SK-MEL-5 (cell line): ENCODE measurements at regions not wholly inside any gene's neighbourhood (a gene's known extent, or its start where the extent isn't known, plus 50 kb on each side); places are given as distances from the start of the nearest gene placed in this dataset.
A peak's percentile ranks its signal among the peaks of the same experiment; 100 is the strongest.

Experiments used
- DNase-seq: peaks from one replicate; pipeline ENCODE4 v3.0.0-alpha.2; 2016; ENCODE audit warnings: low read depth, low spot score
- in situ Hi-C: cut with HindIII; loops from 2 replicates; pipeline ENCODE4 v1.10.0; 2016; ENCODE audit warnings: low sequenced_read_pairs, high pct_unique_total_duplicates, low pct_unique_long_range_greater_than_20kb

DNA sequence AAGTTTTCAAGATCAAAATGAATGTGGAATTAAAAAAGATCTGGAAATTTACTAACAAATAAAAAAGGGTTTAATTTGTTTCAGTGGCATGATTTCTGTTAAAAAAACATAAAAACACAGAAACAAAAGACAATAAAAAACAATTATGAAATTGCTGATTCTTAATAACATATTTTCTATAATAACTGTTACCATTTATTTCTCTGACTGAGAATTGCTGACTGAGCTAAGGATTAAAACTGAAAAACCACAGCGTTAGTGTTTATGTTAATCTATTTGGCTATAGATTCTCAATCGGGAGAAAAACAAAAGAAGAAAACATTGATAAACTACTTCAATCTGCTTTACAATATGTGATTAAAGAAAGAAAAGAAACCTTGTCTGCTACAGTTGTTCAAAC is 678.6 kb upstream of the ZEB2 start:
- in situ Hi-C loops, result no loop called here
- DNase-seq, result no peak

DNA sequence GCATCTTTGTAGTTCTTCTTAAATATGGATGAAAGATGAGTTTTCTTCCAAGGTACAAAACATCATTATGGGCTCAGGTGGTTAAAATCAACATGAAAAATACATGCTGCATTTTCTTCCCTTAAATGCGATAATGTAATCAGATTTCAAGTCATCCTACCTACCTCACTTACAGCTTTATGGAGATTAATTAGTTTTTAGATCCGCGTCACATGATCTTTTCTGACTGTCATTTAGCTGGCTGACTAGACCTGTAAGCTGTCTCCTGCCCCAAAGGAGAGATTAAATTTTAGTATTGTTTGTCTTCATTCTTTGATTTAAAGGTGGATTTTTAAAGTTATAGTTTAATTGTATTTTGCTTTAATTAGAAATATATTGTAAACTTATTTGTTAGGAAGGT is 678.0 kb upstream of the ZEB2 start:
- no peak for DNase-seq
- in situ Hi-C loops, result no loop called here

DNA sequence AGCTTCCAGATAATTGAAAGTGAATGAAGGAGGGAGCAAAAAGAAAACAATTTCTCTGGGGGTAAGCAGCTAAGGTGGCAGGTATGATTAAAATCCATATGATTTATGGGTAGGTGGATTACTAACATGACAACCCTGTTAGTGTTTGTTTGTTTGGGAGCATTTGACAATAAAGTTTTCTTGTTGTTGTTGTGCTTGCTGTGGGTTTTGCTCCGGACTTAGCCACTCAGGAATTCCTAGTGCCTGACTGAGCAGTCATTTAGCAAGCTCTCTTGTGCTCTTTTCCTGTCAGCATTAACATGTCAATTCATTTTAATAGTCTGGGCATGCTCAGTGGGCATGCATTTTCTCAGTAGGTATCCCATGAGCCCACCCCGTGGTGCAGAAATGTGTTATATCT is 674.8 kb upstream of the ZEB2 start:
- DNase-seq, result no peak
- in situ Hi-C loops, result no loop called here

DNA sequence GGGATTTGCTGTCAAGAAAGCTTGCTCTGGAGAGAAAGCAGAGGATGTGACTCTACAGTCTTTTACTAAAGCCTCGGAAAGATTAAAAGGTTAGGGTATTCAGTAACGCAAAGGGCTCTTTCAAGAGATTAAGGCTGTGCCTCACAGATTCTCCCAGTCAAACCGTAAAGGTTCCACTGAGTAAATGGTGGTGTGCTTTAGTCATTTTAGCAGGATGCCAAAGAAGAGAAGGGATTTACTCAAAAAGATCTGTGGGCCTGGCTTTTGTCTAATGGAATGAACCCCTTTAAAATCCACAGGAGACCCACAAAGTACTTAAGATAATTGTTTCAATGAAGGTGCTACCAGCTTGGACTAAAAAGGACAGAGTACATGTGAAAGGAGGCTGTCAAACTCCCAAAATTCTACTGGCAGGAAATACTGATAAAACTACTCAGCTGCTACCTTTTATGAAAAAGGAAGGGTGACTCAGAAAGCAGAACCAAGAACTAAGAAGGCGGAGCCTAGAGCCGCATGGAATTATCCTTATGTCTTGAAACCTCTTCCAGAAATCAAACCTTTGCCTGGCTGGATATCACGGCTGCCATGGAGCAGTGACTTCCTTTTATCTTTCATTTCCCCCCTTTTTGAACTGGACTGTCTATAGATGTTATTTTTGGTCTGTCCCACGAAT is 670.2 kb upstream of the ZEB2 start:
- no peak for DNase-seq
- in situ Hi-C loops, result no loop called here

DNA sequence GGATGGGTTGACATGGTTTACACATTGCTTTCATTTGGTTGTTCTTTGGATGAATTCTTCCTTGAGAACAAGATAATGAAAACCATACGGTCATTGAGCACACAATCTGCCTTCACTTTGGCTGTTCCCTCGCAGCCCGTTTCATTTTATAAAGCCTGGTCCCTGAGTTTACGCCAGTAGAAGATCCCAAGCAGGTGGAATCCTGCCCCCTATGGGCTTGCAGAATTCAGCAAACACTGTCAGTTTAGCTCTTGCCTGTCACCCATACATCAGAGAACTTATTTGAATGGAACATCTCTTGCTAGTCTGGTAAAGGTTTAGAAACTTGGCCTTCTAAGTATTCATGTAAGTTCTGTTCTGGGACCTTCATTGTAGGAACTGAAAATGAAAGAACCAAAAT is 666.4 kb upstream of the ZEB2 start:
- peak; percentile 63 for DNase-seq
- in situ Hi-C loops, result no loop called here

DNA sequence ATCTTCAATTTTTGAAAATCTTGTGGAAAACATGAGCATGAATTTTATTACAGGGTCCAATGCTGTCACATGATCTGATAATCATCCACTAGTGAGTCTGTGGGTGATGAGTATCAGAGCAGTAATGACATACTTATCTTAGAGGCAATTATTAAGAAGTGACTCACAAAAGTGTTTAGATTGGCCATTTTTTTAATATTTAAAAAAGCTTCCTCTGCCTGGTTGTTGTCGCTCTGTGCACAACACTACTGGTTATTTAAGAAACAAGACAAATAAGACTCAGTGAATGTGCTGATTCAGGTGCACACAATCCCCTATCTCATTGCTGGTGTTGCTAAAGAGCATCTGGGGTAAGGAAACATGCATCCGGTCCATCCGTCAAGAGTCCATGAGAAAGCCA is 665.8 kb upstream of the ZEB2 start:
- in situ Hi-C loops, result no loop called here
- DNase-seq, result no peak

DNA sequence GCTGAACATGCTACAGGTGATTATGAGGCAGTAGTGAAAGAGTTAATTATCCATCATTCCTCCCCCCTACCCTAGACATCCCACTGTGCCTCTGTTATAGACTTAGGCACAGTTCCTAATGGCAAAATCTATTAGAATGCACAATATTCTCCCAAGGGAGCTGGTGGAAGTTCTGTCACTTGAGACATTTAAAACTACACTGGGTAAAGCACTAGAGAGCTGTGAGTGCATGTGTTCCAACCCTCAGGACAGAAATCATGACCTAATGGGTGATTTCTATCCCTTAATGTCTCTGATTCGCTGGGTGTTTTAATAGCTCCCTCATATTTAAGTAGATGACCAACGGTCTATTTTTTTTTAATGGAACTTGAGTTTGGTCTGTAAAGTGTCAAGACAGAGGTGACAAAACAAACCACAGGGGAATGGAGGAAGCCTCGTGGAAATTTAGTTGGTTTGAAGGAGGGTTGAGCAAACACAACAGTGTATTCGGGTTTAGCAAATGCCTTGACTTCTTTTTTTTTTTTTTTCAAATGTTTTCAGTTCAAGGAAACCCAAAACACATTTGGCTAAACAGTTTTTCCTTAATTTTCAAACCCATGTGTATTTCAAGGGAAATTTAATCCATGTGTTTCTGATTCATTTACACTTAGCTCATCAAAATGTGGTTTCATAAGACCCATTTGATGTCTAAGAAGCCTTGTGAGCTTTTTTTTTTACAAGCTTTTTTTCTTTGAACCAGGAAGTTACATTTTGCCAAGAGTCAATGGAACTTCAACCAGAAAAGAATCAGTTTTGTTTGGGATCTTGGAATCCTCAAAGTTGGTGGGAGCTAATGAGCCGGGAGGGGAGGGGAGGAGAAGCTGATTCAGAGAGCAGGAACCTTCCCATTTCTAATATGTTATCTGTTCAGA is 665.1 kb upstream of the ZEB2 start:
- DNase-seq, result no peak
- in situ Hi-C loops, result no loop called here

DNA sequence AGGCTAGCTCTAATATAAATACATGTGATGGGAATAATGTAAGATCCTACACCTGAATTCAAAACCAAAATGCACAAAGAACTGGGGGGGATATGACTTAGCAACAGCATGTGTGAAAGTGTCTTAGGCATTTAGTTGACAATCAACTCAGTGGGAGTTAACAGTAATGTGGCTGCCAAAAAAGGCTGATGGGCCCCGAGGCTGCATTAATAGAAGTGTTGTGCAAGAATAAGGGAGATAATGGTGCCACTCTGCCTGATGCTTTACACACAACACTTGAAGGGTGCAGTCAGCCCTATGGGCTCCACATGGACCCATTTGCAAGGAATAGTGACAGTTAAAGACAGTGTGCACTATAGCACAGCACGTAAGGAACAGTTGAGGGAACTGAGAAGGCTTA is 649.4 kb upstream of the ZEB2 start:
- DNase-seq, result no peak
- in situ Hi-C loops, result no loop called here

DNA sequence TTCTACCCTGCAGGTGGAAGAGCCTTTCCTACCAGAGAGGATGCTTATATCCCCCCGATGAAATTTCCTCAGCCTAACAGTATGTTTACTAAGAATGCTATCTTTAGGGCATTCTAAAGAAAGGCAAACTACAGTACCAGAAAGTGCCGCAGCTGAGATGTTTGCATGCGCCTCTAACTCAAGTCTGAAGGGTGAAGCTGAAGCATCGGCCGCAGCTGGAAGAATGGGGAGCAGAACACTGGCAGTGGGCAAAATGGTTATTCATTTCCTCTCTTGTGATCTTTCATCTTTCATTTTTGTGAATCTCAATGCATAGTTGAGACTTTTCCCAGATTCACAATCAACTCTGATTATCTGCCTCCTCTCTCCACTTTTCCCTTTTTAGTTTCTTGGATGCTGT is 648.2 kb upstream of the ZEB2 start:
- in situ Hi-C loops, result no loop called here
- no peak for DNase-seq

DNA sequence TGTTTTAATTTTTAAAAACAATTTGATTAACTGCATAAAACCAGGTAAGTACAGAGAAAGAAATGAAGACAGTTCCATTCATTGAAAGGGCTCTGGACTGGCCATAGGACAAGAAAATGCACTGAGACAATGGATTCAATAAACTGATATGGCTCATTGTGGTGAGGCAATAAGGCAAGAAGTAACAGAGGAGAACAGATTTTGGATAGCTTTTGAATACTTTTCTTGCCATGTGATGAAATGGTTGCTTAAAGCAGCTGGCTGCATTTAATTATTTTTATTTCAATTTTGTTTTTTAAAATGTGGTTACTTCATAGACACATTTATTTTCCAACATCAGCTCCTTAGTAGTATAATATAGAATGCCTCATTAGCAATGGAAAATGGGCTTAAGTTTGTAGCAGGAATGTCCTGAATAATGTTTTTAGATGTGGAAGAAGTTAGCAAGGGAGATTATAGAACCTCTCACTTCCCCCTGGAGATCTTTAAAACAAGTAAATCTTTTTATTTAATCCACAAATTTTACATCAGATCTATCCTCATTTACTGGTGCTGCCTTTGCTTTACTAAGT is 646.9 kb upstream of the ZEB2 start:
- DNase-seq, result no peak
- in situ Hi-C loops, result no loop called here

DNA sequence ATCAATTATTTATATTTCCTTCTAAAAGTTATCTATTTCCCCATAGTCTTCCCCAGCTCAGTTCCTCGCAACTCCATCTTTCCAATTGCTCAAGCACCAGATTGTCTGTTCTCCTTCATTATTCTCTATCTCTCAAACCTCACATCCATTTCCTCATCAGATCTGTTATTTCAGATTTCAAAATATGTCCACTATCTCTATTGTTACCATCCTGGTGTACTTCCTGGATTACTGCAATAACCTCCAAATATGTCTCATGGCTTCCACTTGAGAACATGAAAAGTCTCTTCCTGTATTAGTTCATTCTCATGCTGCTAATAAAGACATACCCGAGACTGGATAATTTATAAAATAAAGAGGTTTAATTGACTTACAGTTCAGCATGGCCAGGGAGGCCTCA is 641.7 kb upstream of the ZEB2 start:
- no peak for DNase-seq
- in situ Hi-C loops, result no loop called here

DNA sequence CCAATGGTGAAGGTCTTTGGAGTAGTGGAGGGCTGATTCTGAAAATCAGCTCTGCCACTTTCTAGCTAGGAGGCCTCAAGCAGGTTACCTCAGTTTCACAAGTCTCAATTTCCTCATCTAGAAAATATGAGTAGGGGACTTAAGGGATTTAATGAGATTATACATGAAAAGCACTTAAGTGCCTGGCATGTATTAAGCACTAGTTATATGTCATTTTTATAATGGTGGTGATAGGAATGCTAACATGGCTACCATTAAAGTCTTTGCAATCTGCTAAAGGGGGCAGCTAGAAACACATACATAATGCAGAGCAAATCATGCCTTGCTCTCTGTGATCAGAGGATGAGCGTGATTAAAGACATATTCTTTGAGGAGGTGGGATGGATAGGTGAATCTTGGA is 640.9 kb upstream of the ZEB2 start:
- in situ Hi-C loops, result no loop called here
- no peak for DNase-seq

DNA sequence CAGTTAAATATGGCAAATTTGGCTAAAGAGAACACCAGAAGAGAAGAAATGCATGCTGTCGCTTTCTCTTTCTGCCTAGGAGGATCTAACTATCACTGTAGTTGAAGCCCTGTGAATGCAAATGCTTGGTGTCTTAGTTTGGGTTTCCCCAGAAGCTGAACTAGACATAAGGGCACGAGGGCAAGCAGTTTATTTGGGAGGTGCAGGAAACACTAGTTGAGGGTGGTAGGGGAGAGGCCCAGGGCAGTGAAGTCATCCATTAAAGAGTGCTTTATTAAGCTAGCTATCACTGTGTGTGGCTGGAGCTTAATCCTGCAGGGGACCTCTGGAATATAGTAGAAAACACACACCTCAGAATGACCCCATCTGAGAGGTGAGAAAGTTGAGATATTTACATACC is 639.8 kb upstream of the ZEB2 start:
- in situ Hi-C loops, result no loop called here
- no peak for DNase-seq

DNA sequence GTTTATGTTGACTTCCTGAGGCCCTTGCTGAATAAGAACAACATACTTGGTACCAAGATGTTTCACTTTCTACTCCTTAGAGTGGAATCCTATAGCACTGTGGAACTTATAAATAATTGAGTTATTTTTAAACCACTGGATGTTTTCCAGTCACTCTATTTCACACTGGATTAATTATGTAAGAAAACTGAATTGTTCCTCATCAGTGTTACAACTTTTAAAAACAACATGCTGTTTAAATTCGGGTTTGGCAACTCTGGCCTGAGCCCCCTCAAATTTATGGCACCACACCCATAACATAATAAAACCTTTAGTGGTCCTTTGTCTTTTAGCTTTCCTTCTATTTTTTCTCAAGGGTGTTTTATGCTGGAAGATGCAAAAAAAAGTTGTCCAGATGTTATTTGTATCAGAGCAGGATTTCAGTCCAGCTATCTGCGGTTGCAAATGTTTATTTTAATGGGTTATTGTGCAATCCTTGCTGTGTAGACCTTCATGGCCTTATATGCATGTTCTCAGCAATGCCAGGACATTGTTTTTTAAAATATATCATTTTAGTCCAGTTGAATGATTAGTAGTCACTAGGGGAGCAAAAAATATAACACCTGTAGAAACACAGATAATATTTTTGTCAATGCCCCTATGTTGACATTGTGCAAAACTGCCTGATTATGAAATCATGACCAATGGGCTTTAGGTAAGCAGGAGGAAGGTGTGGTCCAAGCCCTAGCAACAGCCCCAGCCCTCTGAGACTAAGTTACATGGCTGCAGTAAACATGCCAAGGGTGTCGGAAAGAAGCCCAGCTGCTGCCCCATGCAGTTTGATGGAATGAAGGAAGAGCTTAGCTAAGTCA is 638.0 kb upstream of the ZEB2 start:
- in situ Hi-C loops, result no loop called here
- no peak for DNase-seq

DNA sequence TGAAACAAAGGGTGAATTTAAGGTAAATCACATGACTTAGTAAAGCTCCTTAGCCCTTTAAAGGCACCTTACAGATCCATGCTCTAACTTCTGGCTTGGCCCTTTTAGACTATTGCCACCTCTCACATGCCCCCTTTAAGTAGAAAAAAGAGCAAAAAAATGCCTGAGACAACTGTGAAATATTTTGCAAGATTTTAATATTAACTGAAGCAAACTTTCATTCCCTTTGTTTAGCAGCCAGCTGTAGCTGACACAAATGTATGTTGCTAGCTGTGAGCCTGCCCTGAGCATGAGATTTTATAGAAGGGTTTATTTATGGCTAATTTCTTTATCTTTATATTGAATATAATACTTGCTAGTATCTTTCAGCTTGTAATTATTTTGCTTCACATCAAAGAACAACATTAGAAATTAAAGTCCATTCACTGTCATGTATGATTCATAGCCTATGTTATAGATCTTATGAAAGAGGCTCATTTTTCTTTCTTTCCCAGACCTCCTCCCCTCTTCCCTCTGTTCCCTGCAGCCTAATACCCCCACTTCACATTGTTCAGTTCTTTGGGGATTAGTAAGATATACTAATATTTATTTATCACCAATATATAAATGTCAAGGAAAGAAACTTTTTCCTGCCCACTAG is 637.2 kb upstream of the ZEB2 start:
- in situ Hi-C loops, result no loop called here
- DNase-seq, result no peak

DNA sequence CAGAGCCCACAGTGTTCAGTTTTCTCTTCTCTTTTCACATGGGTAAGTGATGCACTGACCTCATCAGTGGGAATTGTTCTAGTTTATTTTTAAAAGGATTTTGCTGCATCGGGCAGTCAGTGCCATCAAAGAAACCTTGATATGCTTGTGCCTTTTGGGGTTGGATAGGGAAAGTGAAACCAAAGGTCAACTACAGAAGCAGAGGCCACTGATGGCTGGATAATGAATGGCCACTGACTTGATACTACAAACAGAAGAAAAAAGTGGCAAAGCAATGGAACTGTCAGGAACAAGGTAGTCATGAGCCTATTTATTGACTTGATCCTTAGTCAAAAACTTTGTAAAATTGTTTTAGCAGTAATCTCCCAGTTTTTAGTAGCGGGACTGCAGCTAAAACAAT is 636.3 kb upstream of the ZEB2 start:
- DNase-seq, result no peak

DNA sequence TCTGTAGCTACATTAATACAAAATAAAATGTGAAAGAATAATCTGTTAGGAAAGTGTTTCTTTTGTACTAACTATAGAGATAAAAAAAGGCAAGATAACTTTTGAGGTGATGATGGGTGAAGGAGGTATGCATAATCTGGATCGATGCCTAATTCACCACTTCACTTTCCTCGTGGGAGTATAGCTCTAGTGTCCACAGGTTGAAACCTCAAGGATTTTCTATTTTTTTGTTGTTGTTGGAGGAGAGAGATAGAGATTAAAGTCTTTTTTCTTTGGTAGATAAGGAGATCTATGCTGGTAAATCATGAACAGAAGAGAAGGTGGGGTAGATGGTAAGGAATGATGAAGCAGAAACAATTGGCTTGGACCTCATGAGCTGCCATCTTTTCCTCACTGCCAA is 635.3 kb upstream of the ZEB2 start:
- in situ Hi-C loops, result no loop called here
- DNase-seq, result no peak

More for the DNA sequence above, 636.3 kb upstream of the ZEB2 start:
- in situ Hi-C loops, result no loop called here

DNA sequence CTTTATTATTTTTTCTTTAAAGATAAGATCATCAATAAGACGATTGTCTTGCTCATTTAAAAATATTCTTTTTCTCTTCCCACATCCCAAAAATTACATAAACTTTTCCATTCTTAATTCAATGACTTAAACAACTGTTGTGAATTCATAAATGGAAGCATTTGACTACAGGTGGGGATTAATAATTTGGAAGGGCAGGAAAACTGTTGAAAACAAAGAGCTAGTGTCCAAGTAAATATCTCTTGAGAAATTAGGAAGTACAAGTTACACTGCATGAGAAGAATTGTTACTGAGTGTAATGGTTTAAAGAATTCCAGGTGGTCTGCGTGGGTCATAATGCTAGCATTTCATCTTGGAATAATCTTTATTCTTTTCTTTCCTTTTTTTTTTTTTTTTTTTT is 634.8 kb upstream of the ZEB2 start:
- DNase-seq, result no peak
- in situ Hi-C loops, result no loop called here
